ENCODE measurements at regions not wholly inside any gene's neighbourhood (a gene's known extent, or its start where the extent isn't known, plus 50 kb on each side); places are given as distances from the start of the nearest gene placed in this dataset.

DNA sequence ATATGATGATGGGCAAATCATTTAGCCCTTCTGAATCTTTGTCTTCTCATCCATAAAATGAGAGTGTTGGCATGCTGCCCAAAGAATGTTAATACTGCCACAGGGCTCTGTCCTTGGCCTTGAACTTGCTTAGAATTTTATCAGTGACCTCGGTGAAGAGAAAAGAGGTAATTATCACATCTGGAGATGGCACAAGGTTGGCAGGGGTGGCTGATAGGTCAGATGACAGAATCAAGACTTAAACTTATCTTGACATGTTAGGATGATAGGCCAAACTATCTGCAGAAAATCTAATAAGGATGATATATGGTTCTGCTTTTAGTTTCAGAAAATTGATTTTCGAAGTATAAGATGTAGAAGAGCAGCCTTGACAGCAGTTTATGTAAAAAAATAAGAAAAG, 599.1 kb upstream of the CLINT1 start:
- Histone ChIP-seq H3K36me3 (no peaks in the 10 kb centered on the region), H3K9me3 (no peaks in the 10 kb centered on the region), H3K4me1 (peaks cover 0 to 25% (median 7%) of the 10 kb centered on the region in 4 donors), H3K4me3 (no peak overlapping the region), H3K27me3 (no peaks in the 10 kb centered on the region), H3K27ac (no peak overlapping the region)
- WGBS (ENCODE audit: insufficient coverage, low coverage, low lambda C conversion rate, missing lambda C conversion rate) = 52% methylated on average over 2 of the region's 2 CpGs
- no peak for DNase-seq
- ATAC-seq = no peak
- TF ChIP-seq, protein P1, sequence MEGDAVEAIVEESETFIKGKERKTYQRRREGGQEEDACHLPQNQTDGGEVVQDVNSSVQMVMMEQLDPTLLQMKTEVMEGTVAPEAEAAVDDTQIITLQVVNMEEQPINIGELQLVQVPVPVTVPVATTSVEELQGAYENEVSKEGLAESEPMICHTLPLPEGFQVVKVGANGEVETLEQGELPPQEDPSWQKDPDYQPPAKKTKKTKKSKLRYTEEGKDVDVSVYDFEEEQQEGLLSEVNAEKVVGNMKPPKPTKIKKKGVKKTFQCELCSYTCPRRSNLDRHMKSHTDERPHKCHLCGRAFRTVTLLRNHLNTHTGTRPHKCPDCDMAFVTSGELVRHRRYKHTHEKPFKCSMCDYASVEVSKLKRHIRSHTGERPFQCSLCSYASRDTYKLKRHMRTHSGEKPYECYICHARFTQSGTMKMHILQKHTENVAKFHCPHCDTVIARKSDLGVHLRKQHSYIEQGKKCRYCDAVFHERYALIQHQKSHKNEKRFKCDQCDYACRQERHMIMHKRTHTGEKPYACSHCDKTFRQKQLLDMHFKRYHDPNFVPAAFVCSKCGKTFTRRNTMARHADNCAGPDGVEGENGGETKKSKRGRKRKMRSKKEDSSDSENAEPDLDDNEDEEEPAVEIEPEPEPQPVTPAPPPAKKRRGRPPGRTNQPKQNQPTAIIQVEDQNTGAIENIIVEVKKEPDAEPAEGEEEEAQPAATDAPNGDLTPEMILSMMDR (IDR thresholded peaks at IDR 0.05) = no peak
- no peak for TF ChIP-seq POLR2A (IDR thresholded peaks at IDR 0.05)
- intact Hi-C loops (cut with DNase I) = no loop called here

DNA sequence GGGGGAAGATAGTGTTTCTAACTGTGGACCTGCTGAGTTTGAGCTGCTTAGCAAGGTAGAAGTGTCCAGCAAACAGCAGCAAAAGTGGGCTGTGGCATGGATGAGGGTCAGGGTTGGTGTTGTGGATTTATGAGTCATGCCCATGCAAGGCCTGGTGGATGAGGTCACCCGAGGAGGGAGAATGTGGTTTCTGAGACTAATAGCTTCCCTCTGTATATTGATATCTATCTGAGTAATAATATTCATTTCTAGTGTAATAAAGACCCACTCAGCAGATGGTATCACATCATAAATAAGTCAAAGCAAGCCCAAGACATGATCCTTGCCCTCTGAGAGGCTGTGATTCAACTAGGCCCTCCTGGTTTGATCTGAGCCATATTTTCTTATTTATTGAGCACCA, 597.8 kb upstream of the CLINT1 start:
- H3K27ac ChIP-seq = no peak overlapping the region
- intact Hi-C loops (cut with DNase I) = no loop called here
- TF ChIP-seq POLR2A (IDR thresholded peaks at IDR 0.05) = no peak
- TF ChIP-seq, protein P1 (IDR thresholded peaks at IDR 0.05) = no peak
- 43% methylated on average over 1 of the region's 1 CpG for WGBS (ENCODE audit: insufficient coverage, low coverage, low lambda C conversion rate, missing lambda C conversion rate)
- H3K36me3 ChIP-seq = no peaks in the 10 kb centered on the region
- H3K4me1 ChIP-seq = peaks cover 0 to 12% (median 1%) of the 10 kb centered on the region in 4 donors
- DNase-seq (peak in 1 of 3 donors; percentile 35), ATAC-seq (peak in 1 of 4 donors; percentile 67)
- no peaks in the 10 kb centered on the region for H3K27me3 ChIP-seq
- H3K9me3 ChIP-seq = no peaks in the 10 kb centered on the region
- no peak overlapping the region for H3K4me3 ChIP-seq

DNA sequence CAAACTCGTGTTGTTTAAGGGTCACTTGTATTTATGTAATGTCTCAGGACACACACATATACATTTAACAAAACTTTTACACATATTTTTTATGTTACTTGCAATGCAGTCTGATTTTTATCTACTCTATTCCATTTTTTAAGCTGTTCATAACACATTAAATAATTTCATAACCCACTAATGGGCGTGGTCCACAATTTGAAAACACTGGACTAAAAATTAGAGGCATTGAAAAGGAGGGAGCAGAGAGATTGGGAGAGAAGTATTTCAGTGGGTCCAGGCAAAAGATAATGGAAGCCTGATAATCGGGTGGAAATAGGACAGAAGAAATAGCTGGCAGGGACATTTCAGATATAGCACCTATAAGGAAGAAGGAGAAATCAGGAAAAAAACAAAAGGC, 597.3 kb upstream of the CLINT1 start:
- Histone ChIP-seq H3K36me3 (no peaks in the 10 kb centered on the region), H3K4me3 (no peak overlapping the region), H3K9me3 (no peaks in the 10 kb centered on the region), H3K4me1 (peaks cover 0 to 6% (median 0%) of the 10 kb centered on the region in 4 donors), H3K27me3 (no peaks in the 10 kb centered on the region), H3K27ac (no peak overlapping the region)
- intact Hi-C loops (cut with DNase I) = no loop called here
- no peak for ATAC-seq
- TF ChIP-seq, protein P1 (IDR thresholded peaks at IDR 0.05) = no peak
- no peak for TF ChIP-seq POLR2A (IDR thresholded peaks at IDR 0.05)
- no peak for DNase-seq
- 81% methylated on average over 3 of the region's 3 CpGs for WGBS (ENCODE audit: insufficient coverage, low coverage, low lambda C conversion rate, missing lambda C conversion rate)

DNA sequence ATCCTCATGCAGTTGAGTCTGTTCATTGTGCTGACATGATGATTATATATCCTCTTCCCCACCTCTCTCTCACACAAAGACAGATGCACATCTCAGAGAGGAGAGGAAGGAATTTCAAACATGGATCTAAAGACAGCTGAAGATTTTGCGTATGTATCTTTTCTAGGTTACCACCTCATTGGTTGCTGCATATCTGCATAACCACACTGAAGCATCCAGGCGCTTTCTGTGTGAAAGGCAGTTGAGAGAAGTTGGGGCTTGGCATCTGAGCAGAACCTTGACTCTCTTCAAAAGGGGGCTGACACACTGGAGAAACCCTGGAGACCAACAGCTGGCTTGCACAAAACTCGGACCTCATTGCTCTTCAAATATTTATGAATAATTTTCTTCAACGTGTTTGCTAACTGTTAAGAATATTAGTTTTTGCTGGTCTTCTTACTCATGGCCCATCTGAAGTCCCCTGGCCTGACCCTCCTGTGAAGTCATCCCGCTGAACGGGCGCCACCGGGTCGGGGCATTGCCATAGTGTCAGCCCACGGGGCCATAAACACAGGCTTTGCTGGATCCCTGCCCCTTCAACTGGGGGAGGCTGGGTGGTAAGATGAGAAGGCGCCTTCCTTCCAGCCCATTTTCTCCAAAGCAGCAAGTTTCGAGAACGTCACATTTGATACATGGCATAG, 593.2 kb upstream of the CLINT1 start:
- Histone ChIP-seq H3K4me3 (no peak overlapping the region), H3K27me3 (no peaks in the 10 kb centered on the region), H3K36me3 (no peaks in the 10 kb centered on the region), H3K27ac (no peak overlapping the region), H3K4me1 (no peaks in the 10 kb centered on the region), H3K9me3 (no peaks in the 10 kb centered on the region)
- 79% methylated on average over 7 of the region's 13 CpGs for WGBS (ENCODE audit: insufficient coverage, low coverage, low lambda C conversion rate, missing lambda C conversion rate)
- DNase-seq (no peak), ATAC-seq (no peak)
- TF ChIP-seq, protein P1 (IDR thresholded peaks at IDR 0.05) = no peak
- no peak for TF ChIP-seq POLR2A (IDR thresholded peaks at IDR 0.05)
- intact Hi-C loops (cut with DNase I) = no loop called here
